Smooth muscle cell (in vitro differentiated cells): ENCODE measurements at regions not wholly inside any gene's neighbourhood (a gene's known extent, or its start where the extent isn't known, plus 50 kb on each side); places are given as distances from the start of the nearest gene placed in this dataset.

Experiments
- DNase-seq: peaks from one replicate; lab custom pipeline; 2025; ENCODE audit not compliant: unreplicated experiment; lab: John Stamatoyannopoulos, UW
- H2AFZ ChIP-seq: fragments of 200-600 bp; sonication (generic); 2 replicates; pipeline ENCODE4 v1.6.0; 2016; ENCODE audit warnings: antibody characterized with exemption, low read depth, mild to moderate bottlenecking
- H3F3A ChIP-seq: fragments of 200-600 bp; sonication (generic); 2 replicates; pipeline ENCODE4 v1.6.0; 2017; ENCODE audit warnings: antibody characterized with exemption, low read depth
- H3K27ac ChIP-seq: fragments of 200-600 bp; sonication (generic); 2 replicates; pipeline ENCODE4 v1.5.1; 2016; ENCODE audit warnings: low read depth, mild to moderate bottlenecking
- H3K27me3 ChIP-seq: fragments of 200-600 bp; sonication (generic); 2 replicates; pipeline ENCODE4 v1.6.1; 2016; ENCODE audit warnings: low read depth, mild to moderate bottlenecking
- H3K36me3 ChIP-seq: fragments of 200-600 bp; sonication (generic); 2 replicates; pipeline ENCODE4 v1.5.1; 2016; ENCODE audit warnings: low read depth
- H3K4me1 ChIP-seq: fragments of 200-600 bp; sonication (generic); 2 replicates; pipeline ENCODE4 v1.5.1; 2016; ENCODE audit warnings: low read depth
- H3K4me2 ChIP-seq: fragments of 200-600 bp; sonication (generic); 2 replicates; pipeline ENCODE4 v1.6.0; 2016; ENCODE audit warnings: mild to moderate bottlenecking
- H3K4me3 ChIP-seq: fragments of 200-600 bp; sonication (generic); 2 replicates; pipeline ENCODE4 v1.5.1; 2016; ENCODE audit warnings: mild to moderate bottlenecking
- H3K79me2 ChIP-seq: fragments of 200-600 bp; sonication (generic); 2 replicates; pipeline ENCODE4 v1.6.0; 2016; ENCODE audit warnings: low read depth, mild to moderate bottlenecking
- H3K9ac ChIP-seq: fragments of 200-600 bp; sonication (generic); 2 replicates; pipeline ENCODE4 v1.6.0; 2016; ENCODE audit warnings: low read depth
- H3K9me3 ChIP-seq: fragments of 200-600 bp; sonication (generic); replicated peaks from 2 replicates; pipeline ENCODE4 v1.5.1; 2016; ENCODE audit warnings: low read depth
- H4K20me1 ChIP-seq: fragments of 200-600 bp; sonication (generic); 2 replicates; pipeline ENCODE4 v1.6.0; 2016; ENCODE audit warnings: low read depth
- CTCF ChIP-seq: fragments of 200-600 bp; sonication (generic); IDR thresholded peaks from 2 replicates; pipeline ENCODE4 v1.5.1; 2017; ENCODE audit warnings: borderline replicate concordance, mild to moderate bottlenecking, antibody characterized with exemption; ENCODE audit not compliant: insufficient read depth, poor library complexity, severe bottlenecking
- WGBS: methylation state at CpG from one replicate; pipeline ENCODE4 v1.1.7; 2016; ENCODE audit warnings: low lambda C conversion rate; 5-methylcytosine and 5-hydroxymethylcytosine counted together

- H3K4me2 ChIP-seq = no peak overlapping the region
- no peaks in the 10 kb centered on the region for H3K79me2 ChIP-seq
- H3K36me3 ChIP-seq = no peaks in the 10 kb centered on the region
- 53% methylated on average over 4 of the region's 4 CpGs for WGBS
- H3K4me1 ChIP-seq = no peaks in the 10 kb centered on the region
- H3K9ac ChIP-seq = no peak overlapping the region
- H3K4me3 ChIP-seq = no peak overlapping the region
- H3K27ac ChIP-seq = no peak overlapping the region
- no peak for DNase-seq
- no peak for TF ChIP-seq CTCF
- H3K27me3 ChIP-seq = no peaks in the 10 kb centered on the region
- no peaks in the 10 kb centered on the region for H3F3A ChIP-seq
- H3K9me3 ChIP-seq = no peaks in the 10 kb centered on the region
- no peaks in the 10 kb centered on the region for H4K20me1 ChIP-seq
- no peak overlapping the region for H2AFZ ChIP-seq
These were observed 136.5 kb upstream of the ADAMTS18 start for GRCh38 chr16:77571115-77571862.

GRCh38 chr16:77574867-77575624 lies 140.2 kb upstream of the ADAMTS18 start:
- Histone ChIP-seq H3K4me2 (no peak overlapping the region), H3K9ac (no peak overlapping the region)
- DNase-seq = no peak

GRCh38 chr16:77579351-77579891 lies 142.9 kb upstream of the NUDT7 start:
- no peak for TF ChIP-seq CTCF
- Histone ChIP-seq H3F3A (no peaks in the 10 kb centered on the region), H3K79me2 (no peaks in the 10 kb centered on the region), H3K27me3 (no peaks in the 10 kb centered on the region), H3K4me1 (no peaks in the 10 kb centered on the region), H2AFZ (no peak overlapping the region), H3K36me3 (no peaks in the 10 kb centered on the region), H3K9me3 (no peaks in the 10 kb centered on the region), H4K20me1 (no peaks in the 10 kb centered on the region), H3K27ac (no peak overlapping the region), H3K9ac (no peak overlapping the region), H3K4me2 (no peak overlapping the region), H3K4me3 (no peak overlapping the region)
- DNase-seq = no peak
- WGBS = 87% methylated on average over 3 of the region's 3 CpGs

More at GRCh38 chr16:77574867-77575624, 140.2 kb upstream of the ADAMTS18 start:
- Histone ChIP-seq H3K27me3 (no peaks in the 10 kb centered on the region), H3K4me3 (no peak overlapping the region), H3F3A (no peaks in the 10 kb centered on the region), H3K9me3 (no peaks in the 10 kb centered on the region), H3K79me2 (no peaks in the 10 kb centered on the region), H2AFZ (no peak overlapping the region), H3K36me3 (no peaks in the 10 kb centered on the region), H4K20me1 (no peaks in the 10 kb centered on the region), H3K4me1 (no peaks in the 10 kb centered on the region), H3K27ac (no peak overlapping the region)
- TF ChIP-seq CTCF = no peak
- 61% methylated on average over 13 of the region's 13 CpGs for WGBS
